IPS DF 19.7 (cell line): ENCODE measurements at regions not wholly inside any gene's neighbourhood (a gene's known extent, or its start where the extent isn't known, plus 50 kb on each side); places are given as distances from the start of the nearest gene placed in this dataset.

Experiments used
- DNase-seq: peaks from one replicate; pipeline ENCODE4 v3.0.0-alpha.2; 2013; ENCODE audit warnings: low read depth, low spot score

DNA sequence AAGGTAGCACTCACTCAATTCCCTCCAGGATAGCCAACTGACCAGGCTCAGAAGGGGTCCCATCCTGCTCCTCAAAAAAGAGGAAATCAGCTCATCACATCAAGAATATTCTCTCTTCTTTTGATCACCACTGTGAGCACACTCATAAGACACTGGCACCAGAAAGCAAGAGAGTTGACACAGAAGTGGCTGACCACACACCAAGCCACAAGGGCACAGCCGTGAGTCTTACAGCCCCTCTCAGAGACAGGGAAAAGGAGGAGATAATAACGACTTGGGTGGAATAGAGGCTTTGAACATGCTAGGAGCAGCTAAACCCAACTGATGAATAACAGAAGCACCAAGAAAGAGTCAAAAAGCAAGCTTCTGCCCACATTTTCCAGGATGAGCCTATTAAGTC lies 249.1 kb upstream of the PREP start:
- no peak for DNase-seq

DNA sequence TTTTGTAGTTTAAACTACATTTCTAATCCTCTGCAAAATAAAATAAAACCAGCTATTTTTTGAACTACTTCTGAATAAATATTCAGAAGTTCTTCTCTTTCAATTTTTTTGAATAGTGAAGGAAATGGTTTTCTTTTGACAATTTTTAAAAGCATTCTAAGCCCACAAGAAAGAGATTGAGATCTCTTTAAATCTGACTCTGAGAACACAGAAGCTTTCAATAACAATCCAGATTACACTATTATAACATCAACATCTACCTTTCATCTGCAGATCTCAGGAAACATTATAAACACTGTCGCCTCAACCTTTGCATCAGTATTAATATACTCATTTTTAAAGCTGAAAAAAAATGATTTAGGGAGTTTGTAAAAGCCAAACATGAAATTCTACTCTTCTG lies 247.5 kb upstream of the PREP start:
- no peak for DNase-seq

DNA sequence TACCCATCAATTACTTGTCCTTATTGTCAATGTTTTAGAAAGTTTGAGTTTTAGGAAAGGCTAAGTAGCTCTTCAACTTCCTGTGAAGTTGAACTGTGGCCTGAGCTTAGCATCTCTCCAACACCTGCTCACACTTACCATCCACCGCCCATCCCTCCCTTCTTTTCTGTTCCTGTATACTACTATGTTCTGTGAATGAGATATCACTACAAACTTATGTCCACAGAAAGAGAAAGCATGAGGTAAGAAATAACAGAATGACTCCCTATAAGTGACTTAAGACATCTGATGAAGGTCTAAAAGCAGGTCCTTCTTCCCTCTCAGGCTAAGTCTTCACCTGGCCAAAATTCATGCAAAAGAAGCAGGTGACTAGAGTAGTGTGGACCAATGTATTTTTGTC lies 246.3 kb upstream of the PREP start:
- DNase-seq, result no peak

DNA sequence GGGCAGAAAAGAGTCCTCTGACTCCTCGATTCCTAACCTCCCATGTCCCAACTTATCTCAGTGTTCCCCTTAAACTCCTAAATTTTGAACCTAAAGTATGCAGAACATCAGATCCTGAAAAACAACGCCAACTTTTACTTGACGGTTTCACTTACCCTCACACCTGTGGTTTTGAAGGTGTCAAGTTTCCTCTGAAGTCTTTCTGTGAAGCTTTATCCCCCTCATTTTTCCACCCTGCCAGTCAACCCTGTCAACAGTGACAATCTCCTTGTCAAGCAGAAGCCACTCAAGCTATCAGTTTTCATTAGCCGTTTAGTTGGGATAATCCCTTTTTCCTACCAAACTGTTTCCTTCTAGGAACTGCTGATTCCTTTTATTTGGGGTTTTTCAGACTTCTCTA lies 245.4 kb upstream of the PREP start:
- DNase-seq, result no peak

DNA sequence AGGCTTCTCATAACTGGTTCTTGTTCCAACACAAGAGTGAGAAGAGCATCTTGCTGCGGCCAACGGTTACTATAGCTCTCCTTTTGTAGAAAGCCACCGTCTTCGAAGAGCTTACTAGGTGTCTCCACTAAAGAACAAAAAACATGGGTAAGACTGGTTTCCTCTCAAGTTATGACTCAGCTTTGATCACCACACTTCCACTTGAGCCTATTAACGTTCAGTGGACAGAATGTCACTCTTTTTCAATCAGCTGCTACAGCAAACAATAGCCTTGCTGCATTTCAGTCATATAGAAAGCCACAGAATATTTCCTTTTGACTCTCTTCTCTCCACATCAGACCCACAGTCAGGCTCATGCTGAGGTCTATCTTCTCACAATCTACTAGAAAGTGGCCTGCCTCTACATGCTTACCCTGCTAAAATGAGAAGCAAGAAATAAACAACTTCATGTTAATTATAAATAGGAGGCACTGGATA lies 243.5 kb upstream of the PREP start:
- no peak for DNase-seq

DNA sequence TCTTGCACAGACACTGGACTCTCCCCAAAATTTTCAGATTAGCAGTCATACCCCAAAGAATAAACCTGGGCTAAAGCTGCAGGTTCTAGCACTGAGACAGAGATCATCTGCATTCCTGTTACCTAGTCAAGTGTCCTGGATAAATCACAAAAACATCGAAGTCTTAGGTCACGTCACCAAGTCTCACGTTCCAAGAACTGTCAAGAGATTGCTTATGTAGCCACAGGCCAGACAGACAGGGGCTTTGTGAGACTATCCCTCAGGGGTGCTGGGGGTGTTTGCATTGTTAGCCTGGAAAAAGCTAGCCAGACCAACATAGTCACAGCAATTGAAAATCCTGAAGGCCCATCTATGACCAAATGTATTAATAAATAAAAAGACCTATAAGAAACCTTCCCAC lies 243.1 kb upstream of the PREP start:
- no peak for DNase-seq

DNA sequence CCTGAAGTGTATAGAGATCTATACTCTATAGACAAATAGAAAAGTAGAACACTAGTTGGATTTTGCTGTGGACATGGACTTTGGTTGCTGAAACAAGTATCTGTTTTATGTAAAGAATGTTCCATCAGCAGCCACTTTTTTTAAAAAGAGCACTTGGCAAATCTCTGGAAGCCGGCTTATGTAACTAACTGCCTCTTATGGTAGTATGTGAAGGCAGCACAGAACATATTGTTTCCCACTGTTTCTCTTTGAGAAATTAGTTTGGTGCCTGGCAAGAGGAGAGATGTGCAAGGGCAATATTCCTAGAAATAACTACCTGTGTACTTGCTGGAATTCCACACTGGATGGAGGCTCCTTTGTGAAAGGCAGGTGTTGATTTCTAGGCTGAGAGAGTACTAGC lies 242.3 kb upstream of the PREP start:
- DNase-seq, result no peak

DNA sequence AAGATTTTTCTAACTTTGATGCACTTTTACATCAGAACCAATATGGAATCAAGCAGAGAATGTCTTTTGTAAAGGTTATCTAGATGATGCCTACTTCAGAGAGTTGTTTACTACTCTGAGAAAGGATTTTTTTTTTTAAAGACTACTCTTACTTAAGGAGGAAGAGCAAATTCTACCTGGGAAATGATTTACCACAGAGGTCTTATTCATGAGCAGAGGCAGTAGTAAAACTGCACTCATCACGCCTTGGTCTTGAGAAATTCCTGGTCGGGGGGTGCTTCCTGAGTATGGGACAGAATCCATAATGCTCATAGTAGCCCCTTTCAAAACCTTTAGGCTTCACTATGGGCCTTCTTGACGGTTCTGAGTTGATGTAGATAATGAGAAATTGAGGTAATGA lies 241.8 kb upstream of the PREP start:
- DNase-seq, result no peak

DNA sequence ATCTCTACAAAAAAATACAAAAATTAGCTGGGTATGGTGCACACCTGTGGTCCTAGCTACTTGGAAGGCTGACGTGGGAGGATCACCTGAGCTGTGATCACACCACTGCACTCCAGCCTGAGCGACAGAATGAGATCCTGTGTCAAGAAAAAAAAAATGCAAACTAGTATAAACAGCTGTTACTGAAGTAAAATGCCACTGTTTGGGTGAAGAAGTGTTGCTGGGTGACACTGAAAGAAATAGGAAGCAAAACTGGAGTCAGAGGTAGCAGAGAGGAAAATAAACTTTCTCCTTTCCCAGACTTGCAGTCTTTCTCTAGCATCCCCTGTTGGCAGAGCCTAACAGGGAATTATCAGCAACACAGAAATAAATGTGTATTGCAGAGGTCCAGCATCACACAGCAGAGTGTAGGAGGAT lies 241.2 kb upstream of the PREP start:
- DNase-seq, result no peak

DNA sequence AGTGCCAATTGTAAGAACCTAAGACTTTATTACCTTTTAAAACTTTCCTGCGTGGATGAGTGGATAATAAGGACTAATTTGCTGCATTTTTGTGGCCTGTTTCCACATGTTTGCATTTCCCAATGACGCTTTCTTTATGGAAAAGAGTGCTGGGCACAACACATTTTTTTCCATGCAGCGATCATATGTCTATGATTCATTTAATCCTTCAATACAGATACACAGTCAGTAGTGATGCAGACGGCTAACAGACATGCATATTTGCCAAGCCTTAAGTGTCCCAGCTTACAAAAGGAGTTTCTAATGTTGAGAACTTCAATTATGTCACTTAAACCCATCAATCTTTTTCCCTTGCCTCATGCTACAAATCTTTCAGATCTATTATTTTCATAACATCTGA lies 239.8 kb upstream of the PREP start:
- no peak for DNase-seq

DNA sequence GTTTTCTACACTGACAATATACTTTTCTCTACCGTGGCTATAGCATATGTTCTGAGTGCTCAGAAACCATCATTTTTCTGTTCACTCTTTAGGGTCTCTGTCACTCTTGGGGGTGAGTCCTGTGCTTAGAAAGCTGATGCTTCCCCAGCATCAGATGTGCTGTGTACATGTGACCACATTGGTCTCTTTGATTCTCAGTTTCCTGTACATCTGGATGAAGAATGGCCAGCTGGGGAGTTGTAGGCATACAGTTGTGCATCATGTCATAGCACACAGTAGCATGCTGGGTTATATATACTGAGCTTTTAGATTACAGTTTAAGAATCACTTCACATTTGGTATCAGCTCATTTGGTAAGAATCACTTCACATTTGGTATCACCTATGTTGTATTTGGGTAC lies 238.6 kb upstream of the PREP start:
- no peak for DNase-seq

DNA sequence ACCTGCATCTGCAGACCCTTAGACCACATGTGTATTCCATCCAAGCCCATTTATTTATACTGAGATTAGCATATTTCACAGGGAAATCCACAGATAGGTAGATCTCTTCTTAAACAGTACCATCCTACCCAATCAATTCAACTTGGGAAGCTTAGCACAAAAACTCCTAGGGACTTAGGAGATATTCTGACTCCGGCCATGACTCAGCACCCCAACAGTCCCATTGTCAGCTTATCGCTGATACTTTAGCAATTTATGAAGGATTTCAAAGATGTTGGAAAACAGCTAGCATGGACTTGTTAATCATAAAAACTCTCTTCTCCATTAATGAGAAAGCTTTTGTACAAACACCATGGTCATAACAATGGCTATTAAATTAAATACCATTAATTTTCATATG lies 236.2 kb upstream of the PREP start:
- no peak for DNase-seq

DNA sequence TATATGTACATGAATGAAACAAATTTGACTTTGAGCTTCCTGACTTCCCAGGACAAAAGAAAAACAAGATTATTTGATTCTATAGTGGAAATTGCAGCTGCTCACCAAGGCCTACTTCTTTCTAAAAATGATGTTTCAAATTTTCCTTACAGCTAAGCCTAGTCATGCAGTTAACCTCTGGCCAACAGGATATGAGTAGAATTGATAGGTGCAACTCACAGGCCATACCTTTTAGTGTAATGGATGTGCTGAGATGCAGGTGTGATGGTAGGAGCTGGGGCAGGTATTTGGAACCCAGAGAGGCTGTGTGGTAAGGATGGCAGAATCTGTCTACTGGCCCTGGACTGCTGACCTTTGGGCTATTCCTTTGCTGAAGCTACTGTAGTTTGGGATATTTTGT lies 230.9 kb upstream of the PREP start:
- DNase-seq, result no peak

DNA sequence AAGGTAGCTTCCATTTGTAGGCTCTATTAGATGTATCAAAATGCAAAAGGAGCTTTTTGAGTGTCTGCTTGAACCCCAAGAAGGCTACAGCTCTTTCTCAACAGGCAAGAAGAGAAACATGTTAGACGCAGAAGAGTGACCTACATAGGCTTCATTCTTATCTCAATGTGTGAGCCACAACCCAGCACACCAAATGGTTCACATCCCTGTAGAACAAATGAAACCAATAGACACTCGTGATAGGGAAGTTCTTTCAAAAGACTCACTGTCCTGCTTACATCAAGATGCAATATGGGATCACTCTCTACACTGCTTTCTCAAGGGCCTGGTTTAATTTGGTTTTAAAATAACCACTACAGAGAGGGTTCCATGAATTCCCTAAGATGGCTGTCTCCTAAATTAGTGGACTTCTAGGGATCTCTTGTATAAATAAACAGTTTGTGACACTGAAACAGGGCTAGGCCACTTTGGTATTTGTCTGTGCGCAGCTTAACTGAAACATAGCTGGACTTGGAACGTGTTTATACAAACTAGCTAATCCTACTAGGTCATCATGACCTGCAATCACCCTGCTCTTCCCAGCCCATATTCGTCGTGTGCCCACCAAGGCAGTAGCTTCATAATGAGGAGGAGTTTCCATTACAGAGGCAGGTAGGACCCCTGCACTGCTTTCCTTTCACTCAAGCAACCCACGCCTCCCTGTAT lies 225.4 kb upstream of the PREP start:
- no peak for DNase-seq

DNA sequence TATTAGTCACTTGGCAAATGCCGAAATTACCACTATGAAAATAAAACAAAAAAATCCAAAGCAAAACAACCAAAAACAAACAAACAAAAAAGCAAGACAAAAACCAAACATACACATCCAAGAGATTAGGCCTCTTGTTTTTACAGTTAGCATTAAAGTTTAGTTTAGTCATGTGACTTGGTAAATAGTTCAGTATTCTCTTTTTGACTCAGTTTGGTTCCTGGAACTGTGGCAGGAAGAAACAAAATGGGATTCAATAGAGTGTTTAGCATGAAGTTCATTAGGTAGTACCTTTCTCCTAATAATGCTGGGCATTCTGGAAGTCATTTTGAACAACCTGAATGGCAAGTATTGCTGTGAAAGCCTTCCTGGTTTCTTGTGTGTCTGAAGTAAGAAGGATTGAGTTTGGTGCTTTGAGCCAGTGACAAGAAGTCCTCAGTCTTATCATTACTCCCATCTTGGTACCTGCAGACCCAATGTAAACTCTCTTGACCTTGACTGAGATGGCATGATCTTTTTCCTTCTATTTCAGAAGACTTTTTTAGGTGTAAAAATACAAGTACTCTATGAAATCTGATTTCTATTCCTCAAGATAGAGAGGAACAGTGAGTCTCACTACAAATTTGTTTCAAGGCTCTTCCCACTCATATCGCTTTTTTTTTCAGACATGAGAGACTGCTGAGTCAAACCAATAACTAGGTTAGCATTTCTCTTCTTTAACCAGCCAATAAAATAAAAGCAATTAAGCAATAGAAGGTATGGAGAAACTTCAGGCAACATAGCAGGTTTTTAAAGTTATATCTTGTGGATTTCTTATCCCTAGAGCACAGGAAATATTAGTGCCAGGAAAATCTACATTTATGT lies 223.6 kb upstream of the PREP start:
- DNase-seq, result no peak

DNA sequence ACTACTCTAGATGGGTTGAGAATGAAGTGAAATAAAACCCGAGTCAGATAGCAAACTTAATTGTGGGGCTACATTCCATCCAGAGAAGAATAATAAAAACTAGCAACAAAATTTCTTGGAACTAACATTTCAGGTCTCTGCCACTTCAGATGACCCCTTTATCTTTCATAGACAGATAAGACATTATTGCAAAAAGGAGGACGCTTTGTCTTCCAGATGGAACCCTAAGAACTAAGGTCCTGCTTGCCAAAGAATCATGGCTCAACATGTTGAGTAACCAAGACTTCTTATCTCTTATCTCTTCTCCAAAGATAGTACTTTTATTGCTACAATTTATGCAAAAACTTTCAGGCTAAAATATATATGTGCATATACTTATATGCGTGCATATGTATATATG lies 221.1 kb upstream of the PREP start:
- no peak for DNase-seq

DNA sequence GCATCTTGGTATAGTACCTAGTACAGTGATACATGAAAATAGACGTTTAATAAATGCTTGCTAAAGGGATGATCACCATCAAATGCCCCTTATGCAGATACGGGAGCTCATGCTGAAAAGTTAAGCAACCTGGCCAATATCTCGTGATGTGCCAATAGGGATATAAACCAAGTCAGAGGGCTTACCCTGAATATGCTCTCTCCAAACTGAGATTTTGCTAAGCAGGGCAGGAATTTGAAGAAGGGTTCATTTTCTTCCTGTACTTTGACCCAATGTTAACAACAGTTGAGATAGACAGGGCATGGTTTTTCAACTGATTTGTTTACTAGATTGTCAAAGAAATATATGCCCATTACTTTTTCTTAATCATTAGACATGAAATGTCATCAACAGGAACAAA lies 219.3 kb upstream of the PREP start:
- no peak for DNase-seq

DNA sequence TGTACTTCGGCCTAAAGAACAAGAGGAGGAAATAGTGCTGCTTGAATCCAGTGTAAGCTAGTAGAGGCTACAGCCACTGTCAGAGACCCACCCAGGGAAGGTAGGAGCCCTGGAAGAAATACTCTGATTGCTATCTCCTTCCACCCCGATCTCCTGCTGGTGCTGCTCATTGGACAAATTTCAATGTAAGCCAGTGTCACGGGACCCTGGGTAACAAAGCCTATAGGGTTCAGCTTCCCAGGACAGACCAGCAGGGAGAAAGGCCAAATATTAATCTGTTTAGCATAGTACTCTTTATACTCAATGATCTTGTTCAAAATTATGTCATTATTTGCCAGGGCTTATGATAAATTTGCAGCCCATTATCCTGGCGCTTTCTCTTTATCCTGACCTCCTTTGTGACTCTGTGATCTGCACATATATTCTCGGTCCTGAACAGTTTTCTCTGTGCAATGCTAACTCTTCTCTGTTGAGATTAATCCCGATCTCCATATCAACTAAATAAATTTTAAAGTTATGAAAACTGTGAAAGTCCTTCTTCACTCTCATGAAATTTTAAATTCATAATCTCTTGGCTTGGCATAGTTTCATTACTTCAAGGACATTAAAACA lies 218.8 kb upstream of the PREP start:
- no peak for DNase-seq

DNA sequence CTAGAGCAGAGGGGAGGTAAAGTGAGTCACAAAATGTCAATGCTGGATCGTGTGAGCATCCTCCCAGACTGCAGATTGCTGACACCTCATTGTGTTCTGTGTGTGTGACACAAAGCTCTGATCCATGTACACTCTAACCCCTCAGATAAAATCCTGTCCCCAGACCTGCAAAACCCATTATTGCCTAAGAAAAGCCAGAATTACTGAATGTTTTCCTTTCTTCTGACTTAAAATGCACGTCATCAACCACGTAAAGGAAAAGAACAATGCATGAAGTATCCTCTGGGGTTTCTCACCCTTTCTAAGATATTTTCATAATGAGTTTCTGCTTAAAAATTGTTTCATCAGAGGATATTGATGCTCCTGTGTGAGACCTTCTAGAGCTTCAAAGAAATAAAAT lies 218.0 kb upstream of the PREP start:
- DNase-seq, result no peak

DNA sequence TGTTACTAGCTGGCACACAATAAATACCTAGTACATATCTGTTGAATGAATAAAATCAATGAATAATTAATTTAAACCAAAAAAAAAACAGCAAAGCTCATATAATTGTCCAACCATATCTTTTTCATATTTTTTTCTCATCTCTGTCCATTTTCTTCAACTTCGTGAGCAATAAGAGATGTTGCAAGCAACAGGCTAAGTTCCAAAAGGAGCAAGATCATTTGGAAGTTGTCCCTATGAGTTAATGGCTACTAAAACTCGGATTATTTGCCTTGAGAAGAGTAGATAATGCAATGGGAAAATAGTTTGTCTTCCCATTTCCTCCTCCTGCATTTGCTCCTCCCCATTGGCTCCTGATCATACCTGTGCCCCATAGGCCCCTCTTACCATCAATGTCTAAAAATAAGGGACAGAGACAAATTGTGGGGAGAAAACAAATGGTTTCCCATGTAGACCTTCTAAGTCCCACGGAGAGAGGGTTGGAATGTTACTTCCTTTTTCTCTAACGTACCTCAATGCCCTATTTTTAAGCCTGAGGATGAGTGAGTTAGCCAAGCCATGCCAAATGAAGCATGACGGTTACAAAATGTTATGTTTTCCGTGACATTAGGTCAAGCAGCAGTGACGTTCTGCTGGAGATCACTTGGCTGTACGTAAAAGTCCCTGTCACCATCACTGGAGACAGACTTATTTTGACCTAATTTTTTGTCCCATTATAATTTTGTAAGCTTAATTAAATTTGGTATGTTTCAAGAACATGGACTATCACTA lies 217.3 kb upstream of the PREP start:
- DNase-seq, result no peak

DNA sequence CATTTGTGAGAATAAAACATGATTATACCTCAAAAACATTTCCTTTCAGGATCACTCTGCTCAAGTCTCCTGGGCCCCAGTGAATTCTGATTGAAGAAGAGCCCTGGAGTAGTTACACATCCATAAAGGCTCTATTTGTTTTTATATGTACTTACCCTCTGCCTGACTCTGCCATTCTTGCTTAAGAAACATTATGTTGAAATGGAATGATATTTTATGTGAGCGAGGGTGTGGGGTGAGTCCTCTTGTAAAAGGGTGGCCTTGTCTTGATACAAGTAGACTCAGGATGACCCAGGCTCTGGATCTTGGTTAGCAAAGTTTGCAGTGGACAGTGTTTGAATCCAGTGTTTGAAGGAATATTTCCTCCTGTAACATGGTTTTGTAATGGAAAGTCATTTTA lies 215.4 kb upstream of the PREP start:
- no peak for DNase-seq

DNA sequence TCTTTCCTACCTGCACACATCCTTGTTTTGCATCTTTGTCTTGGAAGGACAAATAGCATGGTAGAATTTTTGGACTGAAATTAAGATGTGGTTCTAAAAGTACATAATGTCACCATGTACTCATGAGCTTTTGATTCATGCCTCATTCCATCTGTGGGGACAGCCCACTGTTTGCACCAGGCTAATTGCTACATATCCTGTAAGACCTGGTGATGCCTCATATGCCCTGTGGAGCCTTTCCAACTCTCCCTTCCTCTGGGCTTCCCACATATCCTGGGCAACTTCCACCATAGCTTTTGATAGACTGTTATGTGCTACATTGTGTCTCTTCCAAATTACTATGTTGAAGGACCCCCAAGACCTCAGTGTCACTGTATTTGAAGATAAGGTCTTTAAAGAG lies 213.6 kb upstream of the PREP start:
- no peak for DNase-seq
